GM19328 (cell line): ENCODE measurements at regions not wholly inside any gene's neighbourhood (a gene's known extent, or its start where the extent isn't known, plus 50 kb on each side); places are given as distances from the start of the nearest gene placed in this dataset.

Experiments used
- ATAC-seq: cut with Tn5 transposase; IDR thresholded peaks from one replicate; pipeline ENCODE4 v1.9.1; 2021; ENCODE audit warnings: mild to moderate bottlenecking, moderate library complexity; ENCODE audit not compliant: unreplicated experiment

DNA sequence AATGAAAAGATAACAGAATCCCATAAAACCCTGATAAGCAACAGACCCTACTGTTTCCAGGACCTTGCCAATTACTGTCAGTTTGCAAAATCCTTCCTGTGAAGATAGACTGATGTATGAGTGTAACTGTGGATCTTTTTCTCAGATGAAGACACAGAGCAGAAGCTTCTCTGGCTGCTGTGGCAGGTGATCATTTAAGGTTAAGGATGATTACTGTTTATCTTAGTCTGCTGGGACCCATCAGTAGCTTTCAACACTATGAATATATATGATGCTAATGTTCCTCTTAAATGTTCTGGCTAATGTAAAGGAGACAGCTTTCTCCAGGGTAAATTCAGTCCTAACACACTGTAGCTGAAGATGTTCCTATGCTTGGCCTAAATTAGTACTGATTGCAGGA is 56.0 kb upstream of the CTTNBP2 start:
- no peak for ATAC-seq

DNA sequence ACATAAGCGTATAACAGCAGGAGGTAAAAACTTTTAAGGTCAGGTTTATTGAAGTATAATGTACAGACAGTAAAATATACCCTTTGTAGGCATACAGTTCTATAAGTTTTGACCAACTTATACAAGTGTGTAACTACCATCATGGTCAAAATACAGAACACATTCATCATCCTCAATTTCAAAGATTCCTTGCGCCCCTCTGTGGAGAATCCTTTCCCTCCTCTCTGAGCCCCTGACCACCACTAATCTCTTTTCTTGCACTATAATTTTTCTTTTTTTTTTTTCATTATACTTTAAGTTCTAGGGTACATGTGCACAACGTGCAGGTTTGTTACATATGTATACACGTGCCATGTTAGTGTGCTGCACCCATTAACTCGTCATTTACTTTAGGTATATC is 58.1 kb upstream of the CTTNBP2 start:
- ATAC-seq = no peak

DNA sequence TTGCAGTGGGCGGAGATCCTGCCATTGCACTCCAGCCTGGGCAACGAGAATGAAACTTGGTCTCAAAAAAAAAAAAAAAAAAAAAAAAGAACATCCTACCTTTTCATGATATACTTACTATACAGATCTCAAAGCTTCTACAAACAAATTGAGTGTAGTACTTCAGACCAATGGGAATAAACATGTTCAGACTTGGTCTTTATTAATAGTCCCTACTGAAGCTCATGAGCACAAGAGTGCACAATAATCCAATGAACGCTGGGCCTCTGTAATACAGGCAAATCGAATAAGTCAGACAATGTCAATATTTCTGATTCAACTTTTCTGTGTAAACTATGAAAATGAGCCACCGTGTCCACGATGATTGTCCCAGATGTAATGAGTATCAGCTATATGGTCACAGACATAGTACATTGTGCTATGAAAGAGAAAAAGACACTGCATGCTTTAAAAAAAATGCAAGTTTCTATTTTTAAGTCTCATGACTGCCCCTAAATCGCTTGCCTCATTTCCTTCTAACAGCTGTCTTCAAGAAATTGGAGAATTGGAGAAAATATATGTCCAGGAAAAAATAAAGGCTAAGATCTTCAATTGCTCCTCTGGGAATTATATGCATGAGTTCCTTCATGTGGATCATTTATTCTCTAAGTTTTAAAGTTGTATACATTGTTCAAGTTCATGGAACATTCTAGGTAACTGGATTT is 64.0 kb upstream of the CTTNBP2 start:
- ATAC-seq = no peak

DNA sequence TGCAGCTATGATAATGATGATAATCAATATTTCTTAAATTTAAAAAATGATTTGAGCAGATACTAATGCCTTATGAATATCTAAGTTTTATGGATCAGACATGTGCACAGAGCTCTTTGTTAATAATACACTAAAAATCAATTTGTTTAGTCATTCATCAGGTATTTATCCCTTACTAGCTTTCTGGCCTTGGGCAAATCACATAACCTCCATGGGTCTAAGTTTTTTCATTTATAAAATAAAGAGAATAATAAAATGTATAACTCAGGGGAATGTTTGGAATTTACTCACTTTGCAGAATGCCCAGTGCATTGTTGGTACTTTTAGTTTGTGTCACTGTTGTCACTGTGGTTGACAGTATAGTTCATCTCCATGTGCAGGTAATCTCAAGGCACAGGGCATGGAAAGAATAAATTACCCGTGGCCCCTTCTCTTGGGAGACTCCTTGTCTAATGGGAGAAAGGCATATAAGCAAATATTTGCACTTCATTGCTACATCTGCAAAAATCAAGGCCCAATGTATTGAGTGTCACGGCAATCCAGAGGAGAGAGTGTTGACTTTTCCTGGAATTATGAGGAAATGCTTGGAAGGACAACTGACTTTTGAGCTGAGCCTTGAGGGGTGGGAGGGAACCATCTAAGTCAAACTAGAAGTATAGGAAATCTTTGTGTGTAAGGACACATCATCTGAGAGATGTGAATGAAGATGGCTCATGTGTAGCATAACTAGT is 64.7 kb upstream of the CTTNBP2 start:
- ATAC-seq = no peak

DNA sequence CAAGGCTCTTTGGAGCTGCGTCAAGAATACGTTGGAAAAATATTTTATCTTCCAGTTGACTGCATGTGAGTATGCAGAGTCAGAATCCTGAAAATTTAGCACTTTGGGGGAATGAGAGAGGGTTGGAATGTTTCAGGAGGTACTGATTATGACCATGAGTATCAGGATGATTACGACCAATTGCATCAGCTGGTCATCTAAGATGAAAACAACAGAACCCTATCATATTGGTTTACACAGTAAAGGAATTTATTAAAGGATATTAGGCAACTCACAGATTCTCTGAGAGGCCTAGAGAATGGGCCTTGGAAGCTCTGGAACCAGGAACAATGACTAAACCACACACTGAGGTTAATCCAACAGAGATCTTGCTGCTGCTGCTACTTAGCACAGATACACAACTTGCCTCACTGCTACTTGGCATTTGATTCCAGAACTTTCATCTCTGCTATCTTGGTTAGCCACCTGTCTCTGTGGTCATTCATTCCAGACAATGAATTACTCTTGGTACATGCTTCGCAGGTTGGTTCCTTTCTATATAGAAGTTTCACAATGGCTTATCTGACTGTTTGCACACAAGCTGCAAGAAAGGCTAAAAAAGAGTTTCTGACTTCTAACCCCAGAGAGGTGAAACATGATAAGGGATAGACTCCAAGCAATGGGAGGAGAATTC is 68.0 kb upstream of the CTTNBP2 start:
- ATAC-seq = no peak

DNA sequence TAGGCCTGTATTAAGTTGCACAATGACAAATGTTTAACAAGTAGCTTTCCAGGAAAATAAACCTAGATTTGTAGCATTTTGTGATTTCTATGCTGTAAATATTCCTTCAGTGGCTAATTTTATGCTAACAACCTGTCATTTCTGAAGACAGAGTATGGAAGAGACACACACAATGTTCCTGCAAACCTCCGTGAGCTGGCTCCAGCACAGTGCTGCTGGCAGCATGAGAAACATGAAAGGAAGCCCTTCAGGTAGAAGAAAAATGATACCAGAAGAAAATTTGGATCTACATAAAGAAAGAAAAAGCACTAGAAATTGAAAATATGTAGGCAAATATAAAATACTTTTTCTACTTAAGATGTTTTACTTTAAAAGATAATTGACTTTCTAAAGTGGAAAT is 69.5 kb upstream of the CTTNBP2 start:
- ATAC-seq = no peak

DNA sequence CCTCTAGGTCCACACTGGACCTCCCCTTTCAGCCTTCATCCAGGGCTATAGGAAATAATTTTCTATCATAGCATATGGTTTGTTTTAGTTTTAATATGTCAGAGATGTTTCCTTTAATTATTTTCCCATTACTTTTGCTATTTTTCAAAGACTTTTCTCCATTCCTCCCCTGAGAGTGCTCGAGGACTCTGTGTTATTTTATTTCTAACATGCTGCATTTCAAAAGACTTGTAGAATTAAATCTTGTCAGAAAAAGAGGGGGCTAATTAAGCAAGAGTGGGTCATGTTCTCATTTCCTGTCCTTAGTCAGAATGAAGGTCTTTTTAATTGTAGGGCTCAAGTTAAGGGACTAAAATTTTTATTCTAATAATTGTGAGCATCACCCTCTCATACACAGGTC is 71.6 kb upstream of the CTTNBP2 start:
- no peak for ATAC-seq

DNA sequence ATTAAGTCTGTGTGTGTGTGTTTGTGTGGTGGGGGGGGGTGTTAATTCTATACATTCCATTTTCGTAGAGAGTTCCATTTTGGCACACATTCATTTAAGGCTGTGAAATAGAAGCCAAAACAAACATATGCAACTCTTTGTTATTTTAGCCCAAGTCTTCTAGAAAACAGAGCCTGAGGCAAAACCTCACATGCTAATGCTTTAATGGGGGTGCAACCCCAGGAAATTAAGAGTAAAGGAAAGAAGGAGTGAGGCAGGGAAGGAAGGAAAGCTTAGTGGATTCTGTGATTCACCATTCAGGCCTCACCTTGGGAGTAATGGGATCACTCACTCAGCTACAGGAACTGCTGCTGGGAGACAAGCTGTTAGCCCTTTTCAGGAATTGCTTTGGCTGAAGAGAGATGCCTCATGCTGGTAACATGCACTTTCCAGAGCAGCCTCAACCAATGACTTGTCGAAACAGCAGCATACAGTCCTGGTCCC is 73.0 kb upstream of the CTTNBP2 start:
- no peak for ATAC-seq

DNA sequence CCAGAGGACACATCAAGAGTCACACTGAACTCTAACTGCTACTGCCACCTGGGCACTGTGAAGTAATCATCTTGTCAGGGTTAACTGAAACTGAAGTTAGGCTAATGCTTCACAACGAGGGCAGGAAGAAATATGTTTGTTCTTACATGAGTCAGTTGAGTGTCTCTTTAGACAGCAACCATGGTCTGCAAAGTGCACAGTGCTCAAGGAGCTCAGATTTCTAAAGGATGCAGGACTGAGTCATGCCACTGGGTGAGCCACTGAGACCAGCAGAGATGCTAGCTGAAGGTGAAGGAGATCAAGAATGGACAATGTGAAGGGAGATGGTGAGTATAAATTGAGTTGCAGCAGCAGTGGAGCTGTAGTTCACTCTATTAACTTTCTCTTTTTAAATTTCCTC is 76.0 kb upstream of the CTTNBP2 start:
- no peak for ATAC-seq

DNA sequence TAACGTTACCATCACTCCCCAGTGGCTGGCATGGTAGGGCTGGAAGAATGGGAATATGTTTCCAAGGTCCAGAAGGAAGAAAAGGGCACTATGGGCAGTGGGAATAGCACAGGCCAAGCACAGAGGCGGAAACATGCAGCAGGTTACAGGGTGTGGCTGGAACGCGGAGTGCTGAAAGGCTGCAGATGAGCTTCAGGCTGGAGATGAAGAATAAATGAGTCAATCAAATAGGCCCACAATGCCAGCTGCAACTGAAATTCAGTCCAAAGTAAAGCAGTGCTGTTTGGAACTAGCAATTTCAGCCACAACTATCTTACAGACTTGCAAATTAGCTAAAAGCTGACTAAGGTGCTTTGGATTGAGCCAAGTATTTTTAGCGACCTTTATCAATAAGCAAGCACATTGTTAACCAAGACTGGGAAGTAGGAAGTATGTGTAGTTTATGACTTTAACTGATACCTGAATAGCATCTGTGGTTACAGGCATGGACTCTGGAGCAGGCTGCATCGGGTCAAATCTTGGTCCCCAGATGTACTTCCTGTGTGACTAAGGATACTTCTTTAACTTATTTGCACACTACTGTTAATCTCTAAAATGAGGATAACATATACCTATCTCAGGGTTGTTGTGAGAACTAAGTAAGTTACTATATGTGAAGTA is 77.5 kb upstream of the CTTNBP2 start:
- no peak for ATAC-seq

DNA sequence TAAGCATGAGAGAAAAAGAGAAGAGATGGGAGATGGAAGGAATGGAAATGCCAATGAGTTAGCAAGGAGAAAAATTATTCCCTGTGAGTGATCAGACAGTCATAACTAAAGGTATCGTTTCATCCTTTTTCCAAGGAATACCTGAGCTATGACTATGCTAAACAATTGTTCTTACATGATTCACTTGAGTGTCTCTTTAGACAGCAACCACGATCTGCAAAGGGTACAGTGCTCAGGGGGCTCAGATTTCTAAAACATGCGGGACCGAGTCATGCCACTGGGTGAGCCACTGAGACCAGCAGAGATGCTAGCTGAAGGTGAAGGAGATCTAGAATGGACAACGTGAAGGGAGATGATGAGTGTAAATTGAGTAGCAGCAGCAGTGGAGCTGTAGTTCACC is 78.0 kb upstream of the CTTNBP2 start:
- no peak for ATAC-seq

DNA sequence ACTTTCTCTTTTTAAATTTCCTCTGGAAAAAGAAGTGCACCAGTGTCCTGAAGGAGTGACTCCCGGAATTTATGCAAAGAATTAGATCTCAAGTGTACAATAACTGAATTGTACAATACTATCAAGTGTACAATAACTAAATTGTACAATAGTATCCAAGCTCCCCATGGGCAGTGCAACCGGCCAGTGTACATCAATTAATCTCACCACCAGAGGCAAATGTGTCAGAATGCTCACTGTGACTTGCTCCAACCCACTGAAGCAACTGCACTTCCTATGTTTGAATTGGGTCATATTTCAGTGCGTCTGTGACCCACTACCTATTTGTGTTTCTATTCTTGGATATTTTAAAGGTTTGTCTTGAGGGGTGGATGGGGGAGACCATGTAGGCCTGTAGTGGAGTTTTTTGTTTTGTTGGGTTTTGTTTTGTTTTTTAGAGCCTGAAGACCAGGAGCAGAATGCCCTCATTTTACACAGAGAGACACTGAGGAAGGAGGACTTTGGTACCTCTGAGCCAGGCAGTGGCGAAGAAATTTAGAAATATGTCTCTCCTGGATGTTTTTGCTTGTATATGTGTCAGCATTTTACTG is 78.5 kb upstream of the CTTNBP2 start:
- ATAC-seq = no peak

DNA sequence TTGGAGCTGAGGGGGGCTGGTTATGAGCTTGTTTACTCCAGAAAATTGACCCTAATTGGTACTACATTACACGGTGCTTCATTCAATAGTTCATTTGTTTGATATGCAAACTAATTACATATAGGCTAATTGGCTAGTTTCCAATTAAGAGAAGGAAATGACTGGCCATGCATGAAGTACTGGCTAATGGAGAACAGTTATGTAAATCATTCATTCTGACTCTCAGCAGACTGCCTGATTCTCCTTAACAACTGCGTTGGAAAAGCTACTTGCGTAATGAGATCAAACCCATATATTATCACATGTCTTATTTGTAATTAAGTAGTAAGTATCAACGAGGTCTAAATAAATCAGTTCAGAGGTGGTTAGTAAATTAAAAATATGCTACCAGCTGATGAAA is 81.8 kb upstream of the CTTNBP2 start:
- ATAC-seq = no peak

DNA sequence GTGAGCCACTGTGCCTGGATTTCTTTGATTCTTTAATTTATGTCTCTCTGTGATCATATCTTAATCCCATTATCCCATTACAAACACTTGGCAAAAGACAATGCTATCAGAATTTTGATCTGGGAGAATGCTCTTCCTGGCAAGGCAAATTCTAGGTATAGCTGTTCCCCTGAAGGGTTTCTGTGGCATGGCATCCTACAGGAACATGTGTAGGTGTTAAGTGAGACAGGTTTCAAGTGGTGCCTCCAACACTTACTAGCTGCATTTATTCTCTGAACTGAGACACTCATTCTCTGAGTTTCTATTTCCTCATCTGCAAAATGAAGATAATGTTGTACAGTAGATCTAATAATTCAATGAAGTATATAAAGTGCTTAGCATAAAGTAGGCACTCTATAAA is 87.1 kb upstream of the CTTNBP2 start:
- no peak for ATAC-seq

DNA sequence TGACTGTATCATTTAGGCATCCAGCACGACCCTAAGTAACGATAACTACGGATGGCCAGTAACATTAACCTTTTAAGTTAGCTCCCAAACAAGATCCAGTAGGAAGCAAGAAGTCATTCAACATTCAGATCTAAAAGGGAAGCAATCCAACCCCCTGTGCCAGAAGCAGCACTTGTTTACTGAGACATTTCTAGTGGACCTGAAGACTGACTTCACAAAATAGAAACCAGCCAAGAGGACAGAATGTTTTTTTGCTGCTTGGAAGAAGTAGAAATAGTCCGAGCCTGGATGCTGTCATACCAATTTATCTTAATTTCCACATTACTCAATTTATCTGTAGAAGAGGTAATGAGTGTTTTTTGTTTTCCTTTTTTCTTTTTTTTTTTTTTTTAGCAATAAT is 88.0 kb upstream of the CTTNBP2 start:
- no peak for ATAC-seq

DNA sequence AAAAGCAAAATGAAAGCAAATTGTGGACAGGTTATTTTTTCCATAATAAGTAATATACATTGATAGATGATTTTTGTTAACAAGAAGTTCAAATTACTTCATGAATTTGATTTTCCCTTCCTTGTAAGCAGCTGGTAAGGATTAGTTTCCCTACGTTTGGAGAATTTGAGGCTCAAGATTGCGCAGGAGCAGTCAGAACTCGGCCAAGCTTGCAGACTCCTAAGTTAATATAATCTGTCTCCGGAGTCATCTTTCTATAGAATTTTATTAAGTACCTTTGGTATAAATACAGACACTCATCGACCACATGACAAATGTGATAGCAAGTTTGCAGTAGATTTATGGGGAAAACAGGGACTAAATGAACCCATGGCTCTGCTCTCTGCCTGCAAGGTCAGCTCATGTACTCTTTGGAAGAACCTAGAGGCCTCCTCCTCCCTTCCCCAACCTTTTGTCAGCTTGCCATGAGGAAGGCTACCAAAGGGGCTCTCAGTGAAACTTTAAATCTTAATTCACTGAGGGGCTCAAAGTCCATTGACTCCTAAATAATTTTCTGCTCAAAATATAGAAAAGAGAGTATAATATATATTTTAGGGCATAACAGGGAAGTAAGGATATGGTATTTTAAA is 89.2 kb upstream of the CTTNBP2 start:
- ATAC-seq = no peak

DNA sequence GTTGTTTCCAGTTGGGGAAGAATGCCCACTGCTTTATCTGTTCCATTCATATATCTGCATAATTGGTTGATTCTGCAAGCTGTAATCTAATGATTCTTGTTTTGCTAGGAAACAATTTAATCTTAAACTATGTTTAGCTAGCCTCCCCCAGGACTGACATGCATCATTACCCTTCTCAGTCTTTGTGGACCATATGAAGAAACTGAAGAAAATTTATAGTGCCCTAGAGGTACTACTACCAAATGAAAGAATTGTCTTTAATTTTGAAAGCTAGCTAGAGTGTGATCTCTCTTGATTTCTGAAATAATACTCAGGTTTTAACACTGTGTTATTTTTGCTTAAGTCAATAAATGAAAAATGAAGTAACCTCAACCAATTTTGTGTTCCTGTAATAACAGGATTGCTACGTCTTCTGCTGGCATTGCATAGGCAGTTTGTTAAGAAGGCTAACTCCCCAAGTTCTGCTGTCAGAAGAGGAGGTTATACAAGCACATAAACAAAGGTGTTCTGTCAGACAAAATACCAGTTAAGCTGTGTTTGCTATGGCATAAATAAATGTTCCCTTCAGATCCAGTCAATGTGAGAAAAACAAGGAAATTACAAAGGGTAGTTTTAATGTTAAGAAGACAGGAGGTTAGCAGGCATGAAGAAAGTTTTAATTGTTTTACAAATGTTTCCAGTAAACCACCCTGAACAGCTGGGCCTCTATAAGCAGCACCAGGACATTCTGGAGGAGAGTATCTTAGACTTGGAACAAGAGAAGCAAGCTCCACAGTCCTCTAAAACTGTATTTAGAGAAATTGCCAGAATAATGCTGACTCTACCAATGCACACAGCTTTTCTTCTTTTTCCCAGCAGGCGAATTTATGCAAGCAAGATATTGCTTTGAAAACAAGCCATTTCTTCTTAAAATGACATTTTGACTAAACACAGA is 90.3 kb upstream of the CTTNBP2 start:
- no peak for ATAC-seq

DNA sequence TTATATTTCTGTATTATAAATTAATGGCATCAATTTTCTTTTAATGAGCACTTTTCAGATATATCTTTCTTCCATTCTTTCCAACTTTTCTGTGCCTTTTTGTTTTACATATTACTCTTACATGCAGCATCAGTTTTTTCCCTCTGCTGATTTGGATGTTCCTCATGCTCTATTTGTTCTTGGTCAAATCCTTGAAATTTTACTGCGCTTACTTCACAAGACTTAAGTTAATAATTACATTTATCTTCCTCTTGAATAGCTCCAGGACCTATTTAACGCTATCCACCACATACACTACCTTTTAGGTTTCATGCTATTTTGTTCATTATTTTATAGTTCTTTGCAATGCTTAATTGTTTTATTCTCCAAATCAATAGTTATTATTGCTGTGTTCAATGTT is 97.6 kb upstream of the CTTNBP2 start:
- ATAC-seq = no peak

DNA sequence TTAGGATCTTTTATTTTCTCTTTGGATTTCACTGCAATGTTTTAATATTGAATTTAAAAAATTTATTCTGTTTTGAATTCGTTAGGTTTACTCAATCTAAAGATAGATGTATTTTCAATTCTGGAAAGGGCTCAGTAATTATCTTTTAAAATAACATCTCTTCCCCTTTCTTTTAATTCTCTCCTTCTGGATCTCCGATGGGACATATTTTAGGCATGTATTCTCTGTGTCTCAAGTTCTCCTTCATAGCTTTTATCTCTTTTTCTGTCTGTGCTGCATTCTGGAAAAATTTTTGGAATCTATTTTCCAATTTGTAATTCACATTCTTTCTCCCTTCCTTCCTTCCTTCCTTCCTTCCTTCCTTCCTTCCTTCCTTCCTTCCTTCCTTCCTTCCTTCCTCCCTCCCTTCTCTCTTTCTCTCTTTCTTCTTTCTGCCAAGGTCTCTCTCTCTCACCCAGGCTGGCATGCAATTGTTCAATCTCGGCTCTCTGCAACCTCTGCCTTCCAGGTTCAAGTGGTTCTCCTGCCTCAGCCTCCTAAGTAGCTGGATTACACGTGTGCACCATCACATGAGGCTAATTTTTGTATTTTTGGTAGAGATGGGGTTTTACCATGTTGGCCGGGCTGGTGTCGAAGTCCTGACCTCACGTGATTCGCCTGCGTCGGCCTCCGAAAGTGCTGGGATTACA is 98.5 kb upstream of the CTTNBP2 start:
- no peak for ATAC-seq
